IMR-90 (cell line): ENCODE measurements at regions not wholly inside any gene's neighbourhood (a gene's known extent, or its start where the extent isn't known, plus 50 kb on each side); places are given as distances from the start of the nearest gene placed in this dataset.

ENCODE experiments used
- POLR2A ChIP-seq: IDR thresholded peaks from 2 replicates; pipeline ENCODE4 v1.6.1; 2012; ENCODE audit warnings: mild to moderate bottlenecking, low read depth, low read length
- SMC3 ChIP-seq: fragments of 150-350 bp; IDR thresholded peaks from 2 replicates; pipeline ENCODE4 v1.6.1; 2016; ENCODE audit warnings: low read depth, mild to moderate bottlenecking, antibody characterized with exemption, low read length, moderate library complexity
- TF ChIP-seq, protein P1 (sequence below): conservative IDR thresholded peaks from 2 replicates; pipeline ENCODE4 v1.5.1; 2012; ENCODE audit warnings: mild to moderate bottlenecking, low read depth, low read length, improper control_type of control experiment

DNA sequence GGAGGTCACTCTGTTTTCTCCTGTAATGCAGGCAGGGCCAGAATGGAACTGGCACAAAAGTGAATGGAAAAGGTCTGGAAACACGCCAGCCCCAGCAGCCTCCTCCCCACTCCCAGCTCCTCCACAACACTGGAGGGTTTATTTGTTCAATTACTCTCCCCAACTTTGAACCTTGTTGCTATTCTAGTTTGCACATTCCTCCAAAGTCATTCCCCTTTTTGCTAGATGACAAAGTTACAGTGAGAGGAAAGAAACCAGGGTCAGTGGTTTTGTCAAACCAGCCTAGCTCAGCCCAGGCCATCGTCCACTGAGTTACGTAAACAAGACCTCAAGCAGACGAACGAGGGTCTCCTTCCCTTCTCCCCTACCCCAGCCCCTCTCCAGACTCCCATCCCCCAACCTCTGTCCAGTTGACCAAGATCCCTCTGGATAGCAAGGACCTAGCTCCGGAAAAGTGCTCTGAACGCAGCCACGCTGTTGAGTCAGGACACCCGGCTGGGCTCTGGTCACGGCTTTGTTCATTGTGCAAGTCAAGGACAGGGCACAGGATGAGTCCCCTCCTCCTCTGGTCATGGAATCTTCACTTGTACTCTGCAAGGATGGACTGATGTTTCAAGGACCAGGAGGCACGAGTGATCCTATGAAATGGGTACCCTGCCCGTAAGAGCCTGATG is 180.0 kb downstream of the USP12 start:
- TF ChIP-seq SMC3 (no peak), POLR2A (no peak)
- TF ChIP-seq, protein P1, sequence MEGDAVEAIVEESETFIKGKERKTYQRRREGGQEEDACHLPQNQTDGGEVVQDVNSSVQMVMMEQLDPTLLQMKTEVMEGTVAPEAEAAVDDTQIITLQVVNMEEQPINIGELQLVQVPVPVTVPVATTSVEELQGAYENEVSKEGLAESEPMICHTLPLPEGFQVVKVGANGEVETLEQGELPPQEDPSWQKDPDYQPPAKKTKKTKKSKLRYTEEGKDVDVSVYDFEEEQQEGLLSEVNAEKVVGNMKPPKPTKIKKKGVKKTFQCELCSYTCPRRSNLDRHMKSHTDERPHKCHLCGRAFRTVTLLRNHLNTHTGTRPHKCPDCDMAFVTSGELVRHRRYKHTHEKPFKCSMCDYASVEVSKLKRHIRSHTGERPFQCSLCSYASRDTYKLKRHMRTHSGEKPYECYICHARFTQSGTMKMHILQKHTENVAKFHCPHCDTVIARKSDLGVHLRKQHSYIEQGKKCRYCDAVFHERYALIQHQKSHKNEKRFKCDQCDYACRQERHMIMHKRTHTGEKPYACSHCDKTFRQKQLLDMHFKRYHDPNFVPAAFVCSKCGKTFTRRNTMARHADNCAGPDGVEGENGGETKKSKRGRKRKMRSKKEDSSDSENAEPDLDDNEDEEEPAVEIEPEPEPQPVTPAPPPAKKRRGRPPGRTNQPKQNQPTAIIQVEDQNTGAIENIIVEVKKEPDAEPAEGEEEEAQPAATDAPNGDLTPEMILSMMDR, result no peak
